ENCODE measurements at regions not wholly inside any gene's neighbourhood (a gene's known extent, or its start where the extent isn't known, plus 50 kb on each side); places are given as distances from the start of the nearest gene placed in this dataset.

DNA sequence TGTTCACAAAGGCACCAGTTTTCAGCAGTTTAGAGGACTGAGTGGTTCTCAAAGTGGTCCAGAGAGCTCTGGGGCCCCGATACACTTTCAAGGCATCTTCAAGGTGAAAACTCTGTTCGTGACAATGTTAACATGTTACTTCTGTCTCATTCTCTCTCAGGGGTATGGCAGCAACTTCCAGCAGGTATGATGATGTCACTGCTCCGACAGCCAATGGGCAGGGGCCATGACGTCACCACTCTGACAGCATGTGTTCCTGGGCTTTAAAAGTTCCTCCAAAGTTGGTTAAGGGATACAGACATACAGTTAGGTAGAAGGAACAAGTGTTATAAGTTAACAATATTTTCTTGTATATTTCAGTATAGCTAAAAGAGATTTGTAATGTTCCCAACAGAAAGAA, 87.9 kb downstream of the KLF15 start:
- Histone ChIP-seq H4K20me1 (ENCODE audit: insufficient read depth) (no peaks in the 10 kb centered on the region), H3K27me3 (ENCODE audit: insufficient read depth) (no peaks in the 10 kb centered on the region; the same call in none of the 2 replicates), H3K4me3 (ENCODE audit: low read depth in 2 of 2, low read length in 1 of 2) (no peak overlapping the region), H3K4me2 (no peak overlapping the region), H3K36me3 (replicated peaks in 1 of 2; ENCODE audit: control insufficient read depth in 1 of 2, insufficient read depth in 2 of 2, low read length in 1 of 2) (no peaks in the 10 kb centered on the region), H3K9me2 (no peaks in the 10 kb centered on the region), H3K4me1 (ENCODE audit: control insufficient read depth in 1 of 2, insufficient read depth in 2 of 2, low read depth in 1 of 2, low read length in 1 of 2) (peaks cover 3 to 8% of the 10 kb centered on the region in 2 experiments; a peak in 2 of 4 replicates), H2AFZ (ENCODE audit: low read depth) (no peak overlapping the region), H3K9me3 (no peaks in the 10 kb centered on the region), H3F3A (replicated peaks; ENCODE audit: insufficient read depth) (no peaks in the 10 kb centered on the region), H3K27ac (ENCODE audit: low read depth in 2 of 2, low read length in 1 of 2) (no peak overlapping the region), H3K9ac (no peak overlapping the region), H3K79me2 (ENCODE audit: insufficient read depth) (no peaks in the 10 kb centered on the region)
- ChIA-PET POLR2A (no interaction called here), CTCF (no interaction called here)
- DNase-seq = no peak
- 71% methylated on average over 4 of the region's 4 CpGs for WGBS (ENCODE audit: low lambda C conversion rate)
- TF ChIP-seq EP300 (IDR thresholded peaks at IDR 0.05; ENCODE audit: borderline replicate concordance in 1 of 2, low read depth in 1 of 2, low read length in 1 of 2) (no peak), CHD2 (IDR thresholded peaks at IDR 0.05; ENCODE audit: low read length, partially characterized antibody) (no peak), SMC3 (IDR thresholded peaks at IDR 0.05; ENCODE audit: low read depth, low read length) (no peak), SIN3A (IDR thresholded peaks at IDR 0.05; ENCODE audit: borderline replicate concordance, low read depth, low read length) (no peak), USF1 (IDR thresholded peaks at IDR 0.05; ENCODE audit: borderline replicate concordance, low read depth) (no peak), YY1 (IDR thresholded peaks at IDR 0.05; ENCODE audit: low read depth) (no peak), TCF12 (IDR thresholded peaks at IDR 0.05) (no peak), PBX3 (IDR thresholded peaks at IDR 0.05) (no peak)
- TF ChIP-seq, protein P1, sequence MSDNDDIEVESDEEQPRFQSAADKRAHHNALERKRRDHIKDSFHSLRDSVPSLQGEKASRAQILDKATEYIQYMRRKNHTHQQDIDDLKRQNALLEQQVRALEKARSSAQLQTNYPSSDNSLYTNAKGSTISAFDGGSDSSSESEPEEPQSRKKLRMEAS (IDR thresholded peaks at IDR 0.05; ENCODE audit: low read depth) = no peak
- TF ChIP-seq, protein P2, sequence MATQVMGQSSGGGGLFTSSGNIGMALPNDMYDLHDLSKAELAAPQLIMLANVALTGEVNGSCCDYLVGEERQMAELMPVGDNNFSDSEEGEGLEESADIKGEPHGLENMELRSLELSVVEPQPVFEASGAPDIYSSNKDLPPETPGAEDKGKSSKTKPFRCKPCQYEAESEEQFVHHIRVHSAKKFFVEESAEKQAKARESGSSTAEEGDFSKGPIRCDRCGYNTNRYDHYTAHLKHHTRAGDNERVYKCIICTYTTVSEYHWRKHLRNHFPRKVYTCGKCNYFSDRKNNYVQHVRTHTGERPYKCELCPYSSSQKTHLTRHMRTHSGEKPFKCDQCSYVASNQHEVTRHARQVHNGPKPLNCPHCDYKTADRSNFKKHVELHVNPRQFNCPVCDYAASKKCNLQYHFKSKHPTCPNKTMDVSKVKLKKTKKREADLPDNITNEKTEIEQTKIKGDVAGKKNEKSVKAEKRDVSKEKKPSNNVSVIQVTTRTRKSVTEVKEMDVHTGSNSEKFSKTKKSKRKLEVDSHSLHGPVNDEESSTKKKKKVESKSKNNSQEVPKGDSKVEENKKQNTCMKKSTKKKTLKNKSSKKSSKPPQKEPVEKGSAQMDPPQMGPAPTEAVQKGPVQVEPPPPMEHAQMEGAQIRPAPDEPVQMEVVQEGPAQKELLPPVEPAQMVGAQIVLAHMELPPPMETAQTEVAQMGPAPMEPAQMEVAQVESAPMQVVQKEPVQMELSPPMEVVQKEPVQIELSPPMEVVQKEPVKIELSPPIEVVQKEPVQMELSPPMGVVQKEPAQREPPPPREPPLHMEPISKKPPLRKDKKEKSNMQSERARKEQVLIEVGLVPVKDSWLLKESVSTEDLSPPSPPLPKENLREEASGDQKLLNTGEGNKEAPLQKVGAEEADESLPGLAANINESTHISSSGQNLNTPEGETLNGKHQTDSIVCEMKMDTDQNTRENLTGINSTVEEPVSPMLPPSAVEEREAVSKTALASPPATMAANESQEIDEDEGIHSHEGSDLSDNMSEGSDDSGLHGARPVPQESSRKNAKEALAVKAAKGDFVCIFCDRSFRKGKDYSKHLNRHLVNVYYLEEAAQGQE (IDR thresholded peaks at IDR 0.05; ENCODE audit: low read depth, low read length) = no peak
- TF ChIP-seq, protein P3, sequence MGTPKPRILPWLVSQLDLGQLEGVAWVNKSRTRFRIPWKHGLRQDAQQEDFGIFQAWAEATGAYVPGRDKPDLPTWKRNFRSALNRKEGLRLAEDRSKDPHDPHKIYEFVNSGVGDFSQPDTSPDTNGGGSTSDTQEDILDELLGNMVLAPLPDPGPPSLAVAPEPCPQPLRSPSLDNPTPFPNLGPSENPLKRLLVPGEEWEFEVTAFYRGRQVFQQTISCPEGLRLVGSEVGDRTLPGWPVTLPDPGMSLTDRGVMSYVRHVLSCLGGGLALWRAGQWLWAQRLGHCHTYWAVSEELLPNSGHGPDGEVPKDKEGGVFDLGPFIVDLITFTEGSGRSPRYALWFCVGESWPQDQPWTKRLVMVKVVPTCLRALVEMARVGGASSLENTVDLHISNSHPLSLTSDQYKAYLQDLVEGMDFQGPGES (IDR thresholded peaks at IDR 0.05; ENCODE audit: low read depth, low read length) = no peak

All from SK-N-SH (cell line).